HG03139 (cell line): ENCODE measurements at regions not wholly inside any gene's neighbourhood (a gene's known extent, or its start where the extent isn't known, plus 50 kb on each side); places are given as distances from the start of the nearest gene placed in this dataset.

Experiments
- ATAC-seq: cut with Tn5 transposase; IDR thresholded peaks from one replicate; pipeline ENCODE4 v1.9.1; 2021; ENCODE audit not compliant: unreplicated experiment

DNA sequence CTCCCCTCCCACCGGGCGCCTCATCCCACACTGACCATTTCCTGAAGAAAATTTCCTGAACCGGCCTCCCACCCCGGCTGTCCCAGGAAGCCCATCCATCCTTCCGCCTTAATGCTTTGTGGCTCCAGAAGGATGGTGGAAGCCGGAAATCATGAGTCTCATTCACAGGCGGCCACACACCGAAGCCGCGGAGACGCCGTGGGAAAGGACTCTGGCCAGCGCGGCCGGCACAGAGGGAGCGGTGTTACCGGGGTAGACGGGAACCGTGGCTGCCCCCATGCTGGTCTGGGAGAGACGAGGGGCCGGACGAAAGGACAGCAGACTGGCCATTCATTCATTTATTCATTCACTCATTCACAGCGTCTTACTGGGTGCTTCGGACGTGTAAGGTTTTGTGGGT, 326.8 kb downstream of the SEC14L1 start:
- no peak for ATAC-seq

DNA sequence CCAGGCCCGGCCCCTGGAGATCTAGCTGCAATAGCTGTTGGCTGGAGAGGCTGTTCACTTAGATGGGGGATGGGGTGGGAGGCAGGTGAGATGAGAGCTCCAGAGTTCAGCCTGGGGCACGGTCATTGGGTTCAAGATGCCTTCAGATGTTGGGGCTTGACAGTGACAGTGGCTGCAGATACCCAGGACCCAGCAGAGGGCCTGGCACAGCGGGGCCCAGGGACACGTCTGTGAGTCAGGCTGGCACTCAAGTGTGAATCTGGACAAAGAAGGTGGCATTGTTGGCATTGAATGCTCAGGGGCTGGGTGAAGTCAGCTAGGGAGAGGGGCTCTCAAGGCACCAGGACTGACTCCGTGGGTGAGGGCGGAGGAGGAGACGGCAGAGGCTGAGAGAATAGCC, 328.1 kb downstream of the SEC14L1 start:
- no peak for ATAC-seq

DNA sequence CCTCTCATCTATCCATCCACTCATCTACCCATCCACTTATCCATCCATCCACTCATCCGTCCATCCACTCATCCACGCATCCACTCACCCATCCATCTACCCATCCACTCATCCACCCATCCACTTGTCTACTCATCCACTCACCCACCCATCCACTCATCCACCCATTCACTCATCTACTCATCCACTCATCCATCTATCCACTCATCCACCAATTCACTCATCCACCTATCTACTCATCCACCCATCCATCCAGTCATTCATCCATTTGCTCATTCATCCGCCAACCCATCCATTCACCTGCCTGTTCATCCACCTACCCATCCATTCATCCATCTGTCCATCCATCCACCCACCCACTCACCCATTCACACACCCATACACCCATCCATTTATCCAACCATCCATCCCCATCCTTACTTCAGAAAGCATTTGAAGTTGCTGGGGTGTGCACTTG, 329.6 kb downstream of the SEC14L1 start:
- no peak for ATAC-seq

DNA sequence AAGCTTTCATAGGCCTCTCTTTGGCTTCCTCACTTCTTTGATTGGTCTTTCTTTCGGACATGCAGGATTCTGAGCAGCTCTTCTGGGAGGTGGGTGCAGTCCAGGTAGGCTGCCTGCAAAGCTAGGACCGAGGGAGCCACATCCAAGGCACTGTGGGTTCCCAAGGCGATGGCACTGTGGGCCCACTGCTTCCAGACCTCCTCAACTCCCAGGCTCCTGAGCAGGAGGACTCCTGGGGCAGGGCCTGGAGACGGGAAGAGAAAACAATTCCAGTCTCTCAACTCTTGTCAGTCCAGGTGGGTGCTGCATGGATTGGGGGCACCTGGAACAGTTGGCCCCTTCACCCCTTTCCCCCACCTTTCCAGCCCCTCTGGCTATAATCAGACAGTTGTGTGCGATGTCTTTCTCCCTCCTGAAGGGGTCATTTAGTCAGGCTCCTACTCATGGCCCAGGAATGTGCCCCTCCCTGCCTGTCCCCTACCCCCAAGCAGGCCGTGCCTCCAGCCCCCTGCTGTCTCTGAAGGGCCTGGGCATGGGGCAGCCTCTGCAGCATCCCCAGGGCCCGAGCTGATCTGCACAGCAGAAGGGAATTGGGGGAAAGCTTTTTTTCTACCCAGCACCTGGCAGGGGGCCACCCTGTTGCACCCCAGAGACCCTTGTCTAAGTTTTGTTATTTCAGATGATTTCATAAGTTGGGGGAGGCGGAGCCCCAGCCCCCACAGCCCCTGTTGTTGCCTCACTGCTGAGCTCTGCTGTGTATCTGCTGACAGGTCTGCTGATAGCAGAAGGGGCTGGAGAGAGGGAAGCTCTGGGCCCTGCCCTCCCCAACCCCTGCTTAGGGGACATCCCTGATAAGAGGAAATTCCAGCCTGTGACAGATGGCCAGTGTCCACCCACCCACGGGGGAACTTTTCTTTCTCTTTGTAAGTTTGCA, 330.3 kb downstream of the SEC14L1 start:
- no peak for ATAC-seq

DNA sequence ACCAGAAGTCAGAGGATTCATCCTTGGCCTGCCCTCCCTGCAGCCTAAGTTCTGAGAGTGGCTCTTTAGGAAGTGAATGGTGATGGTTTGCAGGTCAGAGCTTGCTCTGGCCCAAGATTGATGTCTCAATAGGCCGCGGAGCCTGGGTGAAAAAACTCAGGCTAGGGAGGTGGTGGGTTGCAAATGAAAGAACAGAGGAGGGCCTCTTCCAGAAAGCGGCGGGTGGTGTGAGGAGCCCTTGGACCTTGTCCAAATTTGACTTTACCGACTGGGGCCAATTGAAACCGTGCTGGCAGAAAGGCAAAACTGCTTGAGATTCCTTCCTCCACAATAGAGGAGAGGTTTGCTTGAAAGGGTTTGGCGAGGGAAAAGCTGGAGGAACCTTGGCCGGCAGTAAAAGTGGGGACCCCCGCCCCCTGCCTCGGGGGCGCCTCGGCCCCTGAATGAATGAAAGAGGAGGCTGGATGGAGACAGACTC, 331.3 kb downstream of the SEC14L1 start:
- ATAC-seq = no peak

DNA sequence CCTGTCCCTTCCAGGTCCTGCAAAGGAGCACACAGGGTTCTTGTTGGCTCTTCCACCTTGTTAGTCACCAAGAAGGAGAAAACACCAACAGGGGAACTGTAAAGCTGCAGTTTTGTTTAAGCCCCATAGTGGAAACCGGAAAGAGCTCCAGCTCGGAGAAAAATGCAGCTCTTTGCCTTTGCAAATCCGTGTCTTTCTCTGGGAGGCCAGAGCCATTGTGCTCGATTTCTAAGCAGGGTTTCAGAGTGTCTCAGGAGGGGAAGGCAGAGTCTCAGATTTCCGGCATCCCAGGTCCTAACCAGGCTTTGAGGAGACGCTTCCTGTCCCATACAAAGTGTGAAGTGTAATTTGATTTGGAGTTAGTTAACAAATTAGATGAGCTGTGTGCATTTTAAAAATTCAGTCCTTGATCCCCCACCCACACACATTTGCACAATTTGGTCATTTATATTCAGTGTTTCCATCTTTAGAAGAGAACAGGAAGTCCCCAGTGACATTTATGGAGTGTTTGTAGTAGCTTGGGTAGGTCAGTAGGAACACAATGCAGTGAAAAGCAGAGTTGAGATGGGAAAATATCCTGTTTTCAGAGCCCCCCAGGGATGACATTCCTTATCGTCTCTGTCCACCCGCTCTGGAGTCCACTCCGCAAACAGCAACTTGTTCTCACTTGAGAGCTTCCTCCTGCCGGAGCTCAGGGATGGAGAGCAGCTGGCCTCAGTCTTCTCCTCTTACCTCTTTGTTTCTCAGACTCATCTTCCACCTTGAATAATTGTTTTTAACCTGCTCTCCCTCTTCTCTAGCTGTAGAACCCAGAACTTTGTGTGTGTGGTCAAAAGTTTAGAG, 331.9 kb downstream of the SEC14L1 start:
- no peak for ATAC-seq

DNA sequence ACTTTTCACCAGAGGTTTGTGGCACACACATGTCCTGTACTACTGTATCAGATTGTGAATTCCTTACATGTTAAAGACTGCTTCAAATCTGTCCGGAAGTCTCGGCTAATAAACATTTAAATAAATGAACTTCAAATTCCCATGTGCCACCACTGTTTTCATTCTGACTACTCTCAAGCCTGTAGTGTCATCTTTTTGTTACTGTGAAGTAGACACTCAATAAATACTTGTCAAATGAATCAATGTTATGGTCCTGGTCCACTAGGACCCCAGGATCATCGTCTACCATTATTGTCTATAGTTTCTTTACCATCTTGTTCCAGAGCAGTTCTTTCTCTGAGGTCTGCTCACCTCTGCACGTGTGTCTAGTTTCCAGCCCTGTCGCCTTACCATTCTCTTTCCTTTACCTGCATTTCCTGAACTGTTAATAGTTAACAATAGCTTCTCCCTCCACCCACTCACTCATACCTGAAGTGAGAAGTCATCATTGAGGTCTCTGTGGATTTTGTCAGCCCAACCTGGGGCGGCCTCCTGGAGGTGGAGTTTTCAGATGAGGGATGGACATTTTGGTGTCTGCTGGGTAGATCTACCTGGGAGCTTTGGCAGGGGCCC, 333.0 kb downstream of the SEC14L1 start:
- ATAC-seq = no peak

DNA sequence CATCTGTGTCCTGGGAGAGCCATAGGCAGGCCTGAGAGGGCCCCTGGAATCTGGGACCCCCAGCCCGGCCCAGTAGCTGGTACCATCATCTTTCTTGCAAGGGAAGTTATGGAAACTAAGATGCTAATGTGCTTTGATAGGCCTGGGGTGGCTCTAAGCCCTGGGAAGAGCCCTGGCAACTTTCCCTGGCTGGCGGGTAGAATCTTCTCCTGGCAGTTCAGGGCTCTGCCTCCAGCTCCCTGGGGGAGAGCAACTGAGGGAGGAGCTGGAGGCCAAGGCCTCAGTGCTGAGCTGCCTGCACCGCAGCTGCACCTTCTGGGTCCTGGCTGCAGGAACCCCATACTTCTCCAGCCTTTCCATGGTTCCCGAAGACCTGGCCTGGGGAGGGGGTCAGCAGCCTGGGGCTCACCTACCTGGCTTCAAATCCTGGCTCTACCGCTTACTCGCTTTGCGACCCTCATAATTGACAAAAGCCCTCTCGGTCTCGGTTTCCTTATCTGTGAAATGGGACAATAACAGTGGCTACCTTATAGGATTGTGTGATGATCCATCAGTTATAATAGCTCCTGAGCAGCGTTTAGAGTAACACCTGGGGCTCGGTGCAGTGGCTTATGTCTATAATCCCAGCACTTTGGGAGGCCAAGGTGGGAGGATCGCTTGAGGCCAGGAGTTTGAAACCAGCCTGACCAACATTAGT, 333.7 kb downstream of the SEC14L1 start:
- ATAC-seq = no peak

DNA sequence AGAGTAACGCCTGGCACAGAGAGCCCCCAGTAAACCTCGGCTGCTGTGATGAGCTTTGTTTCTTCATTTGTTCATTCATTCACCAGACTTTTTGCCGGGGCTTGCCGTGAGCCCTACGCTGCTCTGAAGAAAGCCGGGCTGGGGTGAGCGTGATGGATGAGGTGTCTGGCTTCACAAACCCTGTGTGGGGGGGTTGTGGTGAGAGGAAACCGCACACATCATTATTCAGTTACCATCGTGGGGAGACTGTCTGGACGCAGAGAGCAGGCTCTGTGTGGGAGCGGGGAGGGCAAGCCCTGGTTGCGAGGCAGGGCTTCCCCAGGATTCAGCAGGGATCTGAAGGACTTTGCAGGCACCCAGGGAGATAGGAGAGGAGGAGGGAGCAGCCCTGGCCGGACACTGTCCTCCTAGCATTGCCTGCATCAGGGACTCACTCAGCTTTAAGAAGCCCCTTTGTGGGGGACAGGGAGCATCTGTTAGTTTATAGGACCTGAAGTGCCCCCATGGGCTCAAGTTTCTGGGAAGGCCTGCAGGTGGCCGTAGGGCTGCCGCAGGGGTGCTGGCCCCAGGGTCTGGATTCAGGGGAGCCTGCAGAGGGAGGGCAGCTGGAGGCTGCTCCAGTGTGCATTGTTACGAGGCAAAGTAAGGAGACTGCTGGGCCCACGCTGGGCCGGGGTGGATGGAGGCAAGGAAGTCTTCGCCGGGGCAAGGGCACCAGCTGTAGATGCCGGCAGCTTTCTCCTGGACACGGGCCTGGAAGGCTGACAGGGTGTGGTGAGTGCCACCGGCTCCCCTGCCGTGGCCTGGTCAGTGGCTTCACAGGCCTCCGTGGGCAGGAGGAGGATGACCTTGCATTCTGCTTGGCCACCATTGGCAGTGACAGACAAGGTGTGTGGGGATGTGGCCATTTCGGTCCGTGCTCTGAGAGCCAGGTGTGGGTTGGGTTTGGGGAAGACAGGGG, 334.5 kb downstream of the SEC14L1 start:
- no peak for ATAC-seq

DNA sequence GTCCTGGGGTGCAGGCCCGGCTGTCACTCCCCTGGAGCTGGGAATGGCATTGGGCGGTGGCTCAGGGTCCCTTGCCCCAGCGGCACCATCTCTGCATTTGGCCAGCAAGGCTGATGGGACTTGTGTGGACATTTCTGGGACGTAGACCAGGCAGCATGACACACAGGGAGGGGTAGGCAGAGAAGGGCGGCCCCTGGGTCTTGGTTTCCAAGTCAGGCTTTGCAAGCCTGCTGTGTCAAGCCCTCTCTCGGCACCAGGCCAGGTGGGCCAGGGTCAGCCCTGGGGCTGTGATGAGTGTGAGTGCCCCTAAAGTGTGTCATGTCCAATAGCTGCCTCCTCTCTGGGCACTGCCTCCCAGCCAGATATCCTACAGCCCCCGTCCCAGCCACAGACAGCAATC, 335.2 kb downstream of the SEC14L1 start:
- ATAC-seq = no peak

DNA sequence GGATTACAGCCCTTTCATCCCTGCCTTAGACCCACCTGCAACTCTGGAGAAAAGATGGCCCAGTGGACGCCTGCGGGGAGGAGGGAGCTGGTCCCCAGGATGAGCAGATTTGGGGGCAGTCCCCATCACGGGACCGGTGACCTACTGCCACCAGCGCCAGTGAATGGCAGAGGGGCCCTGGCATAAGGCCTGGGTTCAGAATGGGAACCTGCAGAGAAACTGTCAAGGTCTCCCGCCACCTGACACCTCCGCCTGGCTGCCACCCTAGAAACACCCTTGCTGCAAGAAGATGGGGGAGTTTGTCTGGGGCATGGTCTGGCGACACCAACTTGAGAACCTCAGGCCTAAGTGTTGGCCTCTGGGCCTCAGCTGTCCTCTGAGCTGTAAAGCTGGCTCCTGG, 335.7 kb downstream of the SEC14L1 start:
- no peak for ATAC-seq

DNA sequence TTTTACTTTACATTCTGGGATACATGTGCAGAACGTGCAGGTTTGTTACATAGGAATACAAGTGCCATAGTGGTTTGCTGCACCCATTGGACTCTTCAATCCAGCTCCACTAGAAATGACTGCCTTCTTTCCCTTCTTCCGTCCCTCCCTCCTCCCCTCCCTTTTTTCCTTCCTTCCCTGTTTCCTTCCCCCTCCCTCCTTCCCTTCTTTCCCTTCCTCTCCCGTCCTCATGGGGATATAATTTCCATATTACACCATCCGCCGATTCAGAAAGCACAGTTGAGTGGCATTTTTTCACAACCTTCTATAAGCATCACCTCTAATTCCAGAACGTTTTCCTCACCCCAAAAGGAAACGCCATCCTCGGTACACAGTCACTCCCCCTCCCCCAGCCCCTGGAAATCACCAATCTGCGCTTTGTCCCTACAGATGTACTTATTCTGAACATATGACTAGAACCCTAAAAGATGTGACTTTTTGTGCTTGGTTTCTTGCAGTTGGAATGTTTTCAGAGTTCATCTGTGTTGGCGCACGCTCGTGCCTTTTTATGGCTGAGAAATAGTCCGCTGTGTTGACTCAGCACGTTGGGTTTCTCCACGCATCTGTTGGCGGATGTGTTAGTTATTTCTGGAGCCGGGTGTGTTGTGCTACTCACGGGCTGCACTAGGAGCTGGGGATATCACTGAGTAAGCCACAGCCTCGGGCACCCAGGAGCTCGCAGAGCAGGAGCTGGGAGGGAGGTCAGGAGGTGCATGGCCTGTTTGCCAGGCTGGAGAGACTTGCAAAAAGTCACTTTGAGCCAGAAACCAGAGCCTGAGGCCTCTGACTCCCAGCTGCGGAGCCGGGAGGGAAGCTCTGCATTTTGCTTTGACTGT, 336.4 kb downstream of the SEC14L1 start:
- no peak for ATAC-seq

DNA sequence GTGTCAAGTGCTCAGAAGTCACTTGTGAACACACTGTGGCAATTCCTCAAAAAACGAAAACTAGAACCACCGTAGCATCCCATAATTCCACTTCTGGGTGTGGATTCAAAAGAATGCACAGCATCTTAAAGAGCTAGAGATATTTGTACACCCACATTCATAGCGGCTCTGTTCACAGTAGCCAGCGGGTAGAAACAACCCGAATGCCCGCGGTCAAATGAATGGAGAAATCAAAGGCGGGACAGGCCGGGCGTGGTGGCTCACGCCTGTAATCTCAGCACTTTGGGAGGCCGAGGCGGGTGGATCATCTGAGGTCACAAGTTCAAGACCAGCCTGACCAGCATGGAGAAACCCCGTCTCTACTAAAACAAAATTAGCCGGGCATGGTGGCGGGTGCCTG, 337.5 kb downstream of the SEC14L1 start:
- ATAC-seq = no peak

DNA sequence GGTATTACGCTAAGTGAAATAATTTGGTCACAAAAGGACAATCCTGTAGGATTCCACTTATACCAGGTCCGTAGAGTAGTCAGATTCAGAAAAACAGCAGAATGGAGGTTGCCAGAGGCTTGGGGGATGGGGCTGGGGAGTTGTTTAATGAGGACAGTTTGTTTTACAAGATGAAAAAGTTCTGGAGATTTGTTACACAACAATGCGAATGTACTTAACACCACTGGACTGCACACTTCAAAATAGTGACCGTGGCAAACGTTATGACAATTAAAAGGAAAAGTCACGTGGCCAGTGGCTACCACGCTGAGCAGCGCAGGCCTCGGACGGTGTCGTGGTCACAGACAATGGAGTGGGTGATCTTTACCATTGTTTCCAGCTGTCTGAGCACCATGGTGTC, 338.1 kb downstream of the SEC14L1 start:
- no peak for ATAC-seq

DNA sequence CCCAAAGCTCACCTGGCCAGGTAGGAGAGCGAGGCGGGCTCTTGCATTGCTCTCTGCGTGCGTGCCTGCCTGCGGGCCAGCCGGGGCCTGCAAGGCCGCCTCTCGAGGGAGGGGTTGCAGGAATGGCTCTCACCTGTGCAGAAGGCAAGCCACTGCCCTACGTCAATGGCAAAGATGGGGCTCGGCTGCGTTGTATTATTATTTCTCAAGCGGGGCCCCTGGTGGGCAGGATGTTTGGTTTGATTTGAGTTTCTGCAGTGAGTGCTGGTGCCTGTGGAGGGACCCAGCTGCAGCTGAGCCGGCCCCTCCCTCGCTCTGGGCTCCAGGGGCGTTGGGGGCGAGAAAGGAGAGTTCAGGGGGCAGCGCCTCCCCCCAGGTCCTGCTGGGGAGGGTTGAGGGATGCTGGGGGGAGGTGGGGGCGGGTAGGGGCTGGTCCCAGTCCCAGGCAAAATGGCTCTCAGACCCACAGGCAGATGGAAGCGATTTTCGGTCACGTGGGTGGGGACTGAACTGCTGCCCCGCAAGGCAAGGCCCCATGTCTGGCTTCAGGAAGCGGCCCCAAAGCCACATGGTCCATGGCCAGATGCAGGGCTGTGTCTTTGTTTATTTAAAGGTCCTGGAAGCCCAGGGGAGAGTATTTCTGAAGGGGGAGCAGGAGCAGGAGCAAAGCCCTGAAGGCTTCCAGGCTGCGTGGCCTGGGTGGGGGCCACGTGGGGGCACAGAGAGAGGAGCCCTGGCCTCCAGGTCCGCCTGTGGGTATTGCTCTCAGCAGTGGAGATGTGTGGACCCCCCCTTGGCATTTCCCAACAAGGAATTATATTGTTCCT, 338.8 kb downstream of the SEC14L1 start:
- no peak for ATAC-seq

DNA sequence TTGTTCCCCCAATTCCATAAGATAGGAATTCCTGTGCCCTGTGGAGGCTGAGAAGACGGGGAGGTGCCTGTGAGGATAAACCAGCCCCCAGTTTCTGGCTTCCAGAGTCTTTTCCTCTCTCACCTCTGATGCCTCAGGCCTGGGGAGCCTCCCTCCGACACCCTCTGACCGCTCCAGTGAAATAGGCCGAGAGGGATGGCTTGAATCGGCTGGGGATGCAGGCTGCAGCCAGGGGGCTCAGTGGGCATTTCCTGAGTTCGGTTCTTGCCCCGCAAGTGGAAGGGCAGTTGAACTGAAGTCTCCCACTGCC, 339.4 kb downstream of the SEC14L1 start:
- ATAC-seq = no peak

DNA sequence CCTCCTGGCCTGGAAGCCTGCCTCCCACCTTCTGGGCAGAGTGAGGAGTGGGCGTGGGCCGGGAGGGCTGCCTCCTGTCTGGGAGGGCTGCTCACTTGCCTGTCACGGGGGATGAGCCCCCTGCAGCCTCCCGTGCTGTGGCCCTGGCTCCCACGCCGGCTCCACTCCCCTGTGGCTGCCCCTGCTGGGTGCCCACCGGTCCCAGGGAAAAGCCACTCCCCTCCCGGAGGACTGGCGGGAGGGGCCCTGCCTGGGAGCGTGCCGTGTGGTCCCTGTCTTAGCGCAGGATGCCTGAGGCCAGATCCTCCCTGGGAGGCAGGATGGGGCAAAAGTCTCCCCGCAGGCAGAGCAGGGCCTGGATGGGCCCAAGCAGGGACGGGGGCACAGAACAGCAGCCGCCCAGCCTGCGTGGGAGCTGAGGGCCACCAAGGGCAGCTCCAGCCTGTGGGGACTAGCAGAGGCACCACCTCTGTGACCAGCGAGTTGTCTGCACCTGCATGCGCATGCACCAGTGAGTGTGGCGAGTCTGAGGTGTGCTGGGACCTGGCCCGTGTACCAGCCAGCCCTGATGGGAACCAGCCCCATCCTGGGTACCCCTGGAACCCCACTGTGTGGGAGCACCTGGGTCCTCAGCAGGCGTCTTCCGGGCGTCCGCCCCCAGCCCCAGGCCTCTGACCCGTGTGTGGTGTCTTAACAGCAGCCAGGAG, 339.9 kb downstream of the SEC14L1 start:
- no peak for ATAC-seq
